Stimulated activated CD8-positive, alpha-beta memory T cell treated with anti-CD3 and anti-CD28 coated beads, Interleukin-12 subunit alpha, Interleukin-12 subunit beta, amount 100 ng/mL, for 1 hour (primary cell): ENCODE measurements at regions not wholly inside any gene's neighbourhood (a gene's known extent, or its start where the extent isn't known, plus 50 kb on each side); places are given as distances from the start of the nearest gene placed in this dataset.
"Not testable (repeated sequence)": the region's sequence is repeated elsewhere in the genome, so short reads cannot be mapped to it uniquely, and the experiment has no call there.

Source experiments
- DNase-seq: peaks from one replicate; pipeline ENCODE4 v3.0.0-alpha.2; 2020; ENCODE audit warnings: low read depth

GRCh38 chr14:89697281-89698060 lies 257.1 kb downstream of the EFCAB11 start:
- DNase-seq: no peak

- no peak for DNase-seq
These were observed 258.7 kb downstream of the EFCAB11 start for GRCh38 chr14:89695846-89696245.

- DNase-seq: no peak
These were observed 264.4 kb downstream of the EFCAB11 start for GRCh38 chr14:89690139-89690538.

- not testable (repeated sequence) for DNase-seq
These were observed 264.8 kb downstream of the EFCAB11 start for GRCh38 chr14:89689711-89690110.

GRCh38 chr14:89688507-89689211 lies 265.9 kb downstream of the EFCAB11 start:
- DNase-seq: no peak

GRCh38 chr14:89687129-89687528 lies 267.4 kb downstream of the EFCAB11 start:
- DNase-seq: not testable (repeated sequence)

- DNase-seq: no peak
These were observed 267.1 kb upstream of the FOXN3 start for GRCh38 chr14:89684139-89684538.

- DNase-seq: no peak
These were observed 264.3 kb upstream of the FOXN3 start for GRCh38 chr14:89681086-89682018.

GRCh38 chr14:89680156-89680555 lies 263.1 kb upstream of the FOXN3 start:
- no peak for DNase-seq

GRCh38 chr14:89678768-89679167 lies 261.7 kb upstream of the FOXN3 start:
- DNase-seq: no peak

- no peak for DNase-seq
These were observed 258.6 kb upstream of the FOXN3 start for GRCh38 chr14:89675590-89675989.

- no peak for DNase-seq
These were observed 257.9 kb upstream of the FOXN3 start for GRCh38 chr14:89674936-89675335.

- DNase-seq: no peak
These were observed 257.2 kb upstream of the FOXN3 start for GRCh38 chr14:89674240-89674639.

GRCh38 chr14:89673512-89674225 lies 256.6 kb upstream of the FOXN3 start:
- DNase-seq: no peak

- DNase-seq: no peak
These were observed 255.8 kb upstream of the FOXN3 start for GRCh38 chr14:89672636-89673511.

GRCh38 chr14:89669193-89669592 lies 252.2 kb upstream of the FOXN3 start:
- no peak for DNase-seq

- DNase-seq: no peak
These were observed 250.9 kb upstream of the FOXN3 start for GRCh38 chr14:89667983-89668382.

GRCh38 chr14:89665300-89666081 lies 248.5 kb upstream of the FOXN3 start:
- DNase-seq: not testable (repeated sequence)

GRCh38 chr14:89661392-89661791 lies 244.4 kb upstream of the FOXN3 start:
- DNase-seq: no peak
